HL-60 (cell line): ENCODE measurements at regions not wholly inside any gene's neighbourhood (a gene's known extent, or its start where the extent isn't known, plus 50 kb on each side); places are given as distances from the start of the nearest gene placed in this dataset.

Experiments
- DNase-seq, 2 experiments: peaks; one replicate each; pipeline ENCODE4 v3.0.0-alpha.2; 2010 to 2020; ENCODE audit warnings: low read depth in 1 of 2, low spot score in 1 of 2
- H3K27ac ChIP-seq: fragments of 250-450 bp; sonication (Bioruptor Pico); replicated peaks from 2 replicates; pipeline ENCODE4 v1.5.1; 2020; ENCODE audit warnings: mild to moderate bottlenecking, moderate library complexity
- H3K27me3 ChIP-seq: fragments of 250-450 bp; sonication (Bioruptor Pico); 2 replicates; pipeline ENCODE4 v1.5.1; 2021; ENCODE audit warnings: mild to moderate bottlenecking, moderate library complexity; ENCODE audit not compliant: insufficient read depth, poor library complexity, severe bottlenecking
- H3K4me3 ChIP-seq: replicated peaks from 2 replicates; pipeline ENCODE4 v1.5.1; 2011; ENCODE audit warnings: mild to moderate bottlenecking, control low read depth, low read length; ENCODE audit not compliant: insufficient read depth
- GABPA ChIP-seq: IDR thresholded peaks from 2 replicates; pipeline ENCODE4 v1.6.1; 2012; ENCODE audit warnings: low read depth
- POLR2AphosphoS5 ChIP-seq: IDR thresholded peaks from 2 replicates; pipeline ENCODE4 v1.6.1; 2012; ENCODE audit warnings: low read depth
- SPI1 ChIP-seq: IDR thresholded peaks from 2 replicates; pipeline ENCODE4 v1.6.1; 2012; ENCODE audit warnings: low read depth, mild to moderate bottlenecking, borderline replicate concordance
- TF ChIP-seq, protein P1 (sequence below): IDR thresholded peaks from 2 replicates; pipeline ENCODE4 v1.6.1; 2012; ENCODE audit warnings: low read depth; ENCODE audit not compliant: insufficient replicate concordance
- TF ChIP-seq, protein P2 (sequence below): IDR thresholded peaks from one replicate; pipeline ENCODE4 v1.5.1; 2011; ENCODE audit warnings: low read length, control low read depth, inconsistent platforms; ENCODE audit not compliant: insufficient read depth

- Histone ChIP-seq H3K27ac (no peak overlapping the region), H3K27me3 (no peaks in the 10 kb centered on the region), H3K4me3 (no peak overlapping the region)
- TF ChIP-seq GABPA (no peak), POLR2AphosphoS5 (no peak), SPI1 (no peak)
- TF ChIP-seq, protein P1, sequence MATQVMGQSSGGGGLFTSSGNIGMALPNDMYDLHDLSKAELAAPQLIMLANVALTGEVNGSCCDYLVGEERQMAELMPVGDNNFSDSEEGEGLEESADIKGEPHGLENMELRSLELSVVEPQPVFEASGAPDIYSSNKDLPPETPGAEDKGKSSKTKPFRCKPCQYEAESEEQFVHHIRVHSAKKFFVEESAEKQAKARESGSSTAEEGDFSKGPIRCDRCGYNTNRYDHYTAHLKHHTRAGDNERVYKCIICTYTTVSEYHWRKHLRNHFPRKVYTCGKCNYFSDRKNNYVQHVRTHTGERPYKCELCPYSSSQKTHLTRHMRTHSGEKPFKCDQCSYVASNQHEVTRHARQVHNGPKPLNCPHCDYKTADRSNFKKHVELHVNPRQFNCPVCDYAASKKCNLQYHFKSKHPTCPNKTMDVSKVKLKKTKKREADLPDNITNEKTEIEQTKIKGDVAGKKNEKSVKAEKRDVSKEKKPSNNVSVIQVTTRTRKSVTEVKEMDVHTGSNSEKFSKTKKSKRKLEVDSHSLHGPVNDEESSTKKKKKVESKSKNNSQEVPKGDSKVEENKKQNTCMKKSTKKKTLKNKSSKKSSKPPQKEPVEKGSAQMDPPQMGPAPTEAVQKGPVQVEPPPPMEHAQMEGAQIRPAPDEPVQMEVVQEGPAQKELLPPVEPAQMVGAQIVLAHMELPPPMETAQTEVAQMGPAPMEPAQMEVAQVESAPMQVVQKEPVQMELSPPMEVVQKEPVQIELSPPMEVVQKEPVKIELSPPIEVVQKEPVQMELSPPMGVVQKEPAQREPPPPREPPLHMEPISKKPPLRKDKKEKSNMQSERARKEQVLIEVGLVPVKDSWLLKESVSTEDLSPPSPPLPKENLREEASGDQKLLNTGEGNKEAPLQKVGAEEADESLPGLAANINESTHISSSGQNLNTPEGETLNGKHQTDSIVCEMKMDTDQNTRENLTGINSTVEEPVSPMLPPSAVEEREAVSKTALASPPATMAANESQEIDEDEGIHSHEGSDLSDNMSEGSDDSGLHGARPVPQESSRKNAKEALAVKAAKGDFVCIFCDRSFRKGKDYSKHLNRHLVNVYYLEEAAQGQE, result no peak
- TF ChIP-seq, protein P2, sequence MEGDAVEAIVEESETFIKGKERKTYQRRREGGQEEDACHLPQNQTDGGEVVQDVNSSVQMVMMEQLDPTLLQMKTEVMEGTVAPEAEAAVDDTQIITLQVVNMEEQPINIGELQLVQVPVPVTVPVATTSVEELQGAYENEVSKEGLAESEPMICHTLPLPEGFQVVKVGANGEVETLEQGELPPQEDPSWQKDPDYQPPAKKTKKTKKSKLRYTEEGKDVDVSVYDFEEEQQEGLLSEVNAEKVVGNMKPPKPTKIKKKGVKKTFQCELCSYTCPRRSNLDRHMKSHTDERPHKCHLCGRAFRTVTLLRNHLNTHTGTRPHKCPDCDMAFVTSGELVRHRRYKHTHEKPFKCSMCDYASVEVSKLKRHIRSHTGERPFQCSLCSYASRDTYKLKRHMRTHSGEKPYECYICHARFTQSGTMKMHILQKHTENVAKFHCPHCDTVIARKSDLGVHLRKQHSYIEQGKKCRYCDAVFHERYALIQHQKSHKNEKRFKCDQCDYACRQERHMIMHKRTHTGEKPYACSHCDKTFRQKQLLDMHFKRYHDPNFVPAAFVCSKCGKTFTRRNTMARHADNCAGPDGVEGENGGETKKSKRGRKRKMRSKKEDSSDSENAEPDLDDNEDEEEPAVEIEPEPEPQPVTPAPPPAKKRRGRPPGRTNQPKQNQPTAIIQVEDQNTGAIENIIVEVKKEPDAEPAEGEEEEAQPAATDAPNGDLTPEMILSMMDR, result no peak
- DNase-seq, result no peak
Measured at GRCh38 chr6:170101281-170102035, 189.4 kb downstream of the DLL1 start.

- DNase-seq, result no peak
- H3K27ac ChIP-seq, result no peak overlapping the region
Measured at GRCh38 chr6:170100046-170100445, 190.8 kb downstream of the DLL1 start.

DNA sequence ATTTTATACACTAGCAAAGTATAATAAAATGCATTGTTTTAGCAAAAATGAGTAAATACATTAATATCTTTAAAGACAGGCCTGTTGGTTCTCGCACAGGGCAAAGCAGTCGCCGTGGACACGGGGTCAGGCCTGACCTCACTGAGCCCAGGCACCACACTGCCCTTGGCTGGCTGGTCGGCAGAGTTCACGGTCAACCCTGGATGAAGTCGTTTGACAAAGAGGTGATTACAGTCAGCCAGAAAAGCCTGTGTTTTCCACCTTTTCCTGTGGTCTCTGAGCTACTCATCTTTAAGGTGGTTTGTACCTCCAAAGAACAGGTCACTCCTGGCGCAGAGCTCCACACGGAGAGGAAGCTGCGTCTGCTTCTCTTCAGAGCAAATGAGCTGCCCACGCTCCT is 191.5 kb downstream of the DLL1 start:
- DNase-seq, result no peak
- Histone ChIP-seq H3K27me3 (no peaks in the 10 kb centered on the region), H3K27ac (no peak overlapping the region), H3K4me3 (no peak overlapping the region)
- no peak for TF ChIP-seq POLR2AphosphoS5

More at GRCh38 chr6:170100046-170100445, 190.8 kb downstream of the DLL1 start:
- Histone ChIP-seq H3K4me3 (no peak overlapping the region), H3K27me3 (no peaks in the 10 kb centered on the region)
- TF ChIP-seq, protein P2, result no peak
- TF ChIP-seq SPI1 (no peak), POLR2AphosphoS5 (no peak), GABPA (no peak)
- TF ChIP-seq, protein P1, result no peak

GRCh38 chr6:170098428-170099170 is 192.3 kb downstream of the DLL1 start:
- no peaks in the 10 kb centered on the region for H3K27me3 ChIP-seq
- TF ChIP-seq, protein P2, result no peak
- TF ChIP-seq SPI1, result no peak
- TF ChIP-seq POLR2AphosphoS5, result no peak
- TF ChIP-seq, protein P1, result no peak
- no peak for TF ChIP-seq GABPA
- H3K4me3 ChIP-seq, result no peak overlapping the region
- no peak overlapping the region for H3K27ac ChIP-seq
- no peak for DNase-seq
